ENCODE measurements at regions not wholly inside any gene's neighbourhood (a gene's known extent, or its start where the extent isn't known, plus 50 kb on each side); places are given as distances from the start of the nearest gene placed in this dataset.
A peak's percentile ranks its signal among the peaks of the same experiment; 100 is the strongest.
"Not testable (repeated sequence)": the region's sequence is repeated elsewhere in the genome, so short reads cannot be mapped to it uniquely, and the experiment has no call there.

DNA sequence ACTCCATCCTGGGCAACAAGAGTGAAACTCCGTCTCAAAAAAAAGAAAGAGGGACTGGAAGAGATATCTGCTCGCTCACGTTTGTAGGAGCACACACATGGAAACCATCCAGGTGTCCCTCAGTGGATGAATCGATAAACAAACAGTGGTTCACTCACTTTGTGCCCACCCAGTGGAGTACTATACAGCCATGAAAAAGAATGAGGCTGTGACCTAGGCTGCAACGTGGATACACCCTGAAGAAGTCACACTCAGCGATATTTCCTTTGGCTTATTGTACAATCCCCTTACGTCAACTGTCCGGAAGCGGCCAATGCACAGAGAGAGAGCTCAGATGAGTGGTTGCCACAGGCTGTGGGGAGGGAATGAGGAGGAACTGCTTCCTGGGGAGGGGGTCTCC lies 82.3 kb upstream of the PPP2R3B start:
- Histone ChIP-seq H3K9me3 (ENCODE audit: insufficient read depth, low read depth, low read length) (peaks cover 4% of the 10 kb centered on the region), H3K79me2 (ENCODE audit: insufficient read depth, low read length) (no peaks in the 10 kb centered on the region), H4K20me1 (ENCODE audit: insufficient read depth, low read length) (no peaks in the 10 kb centered on the region), H3K4me3 (ENCODE audit: insufficient read depth, low read depth, low read length) (no peak overlapping the region), H3K27me3 (ENCODE audit: insufficient read depth, low read length) (no peaks in the 10 kb centered on the region), H3K4me1 (ENCODE audit: insufficient read depth, low read length) (no peaks in the 10 kb centered on the region), H3K27ac (ENCODE audit: low read depth, low read length) (no peak overlapping the region), H2AFZ (ENCODE audit: low read depth, low read length) (no peak overlapping the region), H3K4me2 (ENCODE audit: low read length) (no peak overlapping the region), H3K36me3 (ENCODE audit: insufficient read depth, low read length) (no peaks in the 10 kb centered on the region), H3K9ac (ENCODE audit: low read length) (no peak overlapping the region)
- TF ChIP-seq EZH2 (IDR thresholded peaks at IDR 0.05; ENCODE audit: insufficient read depth, low read length) (no peak), CTCF (IDR thresholded peaks at IDR 0.05; ENCODE audit: insufficient read depth, low read depth, low read length) (no peak)
- FAIRE-seq (no peak), DNase-seq (ENCODE audit: low read depth) (no peak)
- peaks cover 11% of the 10 kb centered on the region for H3K9me3 Mint-ChIP-seq (ENCODE audit: unreplicated experiment)
- no peaks in the 10 kb centered on the region for H3K36me3 Mint-ChIP-seq (ENCODE audit: low read depth, unreplicated experiment)
- no peaks in the 10 kb centered on the region for H3K27me3 Mint-ChIP-seq (ENCODE audit: low read depth, unreplicated experiment)
- H3K4me1 Mint-ChIP-seq (ENCODE audit: low read depth, unreplicated experiment) = no peaks in the 10 kb centered on the region
- no peak overlapping the region for H3K4me3 Mint-ChIP-seq (ENCODE audit: unreplicated experiment)
- no peak overlapping the region for H3K27ac Mint-ChIP-seq (ENCODE audit: unreplicated experiment)

GRCh38 chrX:470686-471085 lies 84.0 kb upstream of the PPP2R3B start:
- H3K27me3 ChIP-seq (ENCODE audit: insufficient read depth, low read length) = no peaks in the 10 kb centered on the region
- H3K9me3 ChIP-seq (ENCODE audit: insufficient read depth, low read depth, low read length) = peaks cover 4% of the 10 kb centered on the region
- H3K36me3 Mint-ChIP-seq (ENCODE audit: low read depth, unreplicated experiment) = no peaks in the 10 kb centered on the region
- H3K4me3 Mint-ChIP-seq (ENCODE audit: unreplicated experiment) = no peak overlapping the region
- H2AFZ ChIP-seq (ENCODE audit: low read depth, low read length) = no peak overlapping the region
- no peaks in the 10 kb centered on the region for H3K4me1 ChIP-seq (ENCODE audit: insufficient read depth, low read length)
- no peaks in the 10 kb centered on the region for H3K4me1 Mint-ChIP-seq (ENCODE audit: low read depth, unreplicated experiment)
- no peaks in the 10 kb centered on the region for H3K36me3 ChIP-seq (ENCODE audit: insufficient read depth, low read length)
- H3K79me2 ChIP-seq (ENCODE audit: insufficient read depth, low read length) = no peaks in the 10 kb centered on the region
- DNase-seq (ENCODE audit: low read depth) (no peak), FAIRE-seq (no peak)
- no peak overlapping the region for H3K9ac ChIP-seq (ENCODE audit: low read length)
- no peak overlapping the region for H3K27ac ChIP-seq (ENCODE audit: low read depth, low read length)
- H3K27ac Mint-ChIP-seq (ENCODE audit: unreplicated experiment) = no peak overlapping the region
- no peak overlapping the region for H3K4me2 ChIP-seq (ENCODE audit: low read length)
- TF ChIP-seq CTCF (IDR thresholded peaks at IDR 0.05; ENCODE audit: insufficient read depth, low read depth, low read length) (no peak), EZH2 (IDR thresholded peaks at IDR 0.05; ENCODE audit: insufficient read depth, low read length) (no peak)
- no peaks in the 10 kb centered on the region for H3K27me3 Mint-ChIP-seq (ENCODE audit: low read depth, unreplicated experiment)
- H3K4me3 ChIP-seq (ENCODE audit: insufficient read depth, low read depth, low read length) = no peak overlapping the region
- no peaks in the 10 kb centered on the region for H4K20me1 ChIP-seq (ENCODE audit: insufficient read depth, low read length)
- peaks cover 14% of the 10 kb centered on the region for H3K9me3 Mint-ChIP-seq (ENCODE audit: unreplicated experiment)

DNA sequence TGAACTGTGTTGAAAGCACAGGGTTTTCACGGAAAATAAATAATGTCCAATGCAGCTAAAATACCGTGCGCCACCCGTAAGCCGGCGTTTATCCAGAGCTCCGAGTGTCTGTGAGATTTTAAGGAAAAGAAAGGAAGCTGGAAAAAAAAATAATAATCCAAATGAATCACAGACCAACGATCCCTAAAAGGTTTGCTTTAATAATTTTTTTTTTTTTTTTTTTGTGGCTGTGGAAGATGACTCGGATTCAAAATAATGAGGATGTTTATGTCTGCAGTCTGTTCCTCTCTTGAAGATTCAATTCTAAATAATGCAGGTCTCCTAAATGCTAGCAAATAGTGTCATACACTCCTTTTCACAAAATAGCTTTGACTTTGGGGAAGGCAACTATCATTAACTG lies 84.6 kb upstream of the PPP2R3B start:
- no peak for FAIRE-seq
- Histone ChIP-seq H3K27me3 (ENCODE audit: insufficient read depth, low read length) (no peaks in the 10 kb centered on the region), H4K20me1 (ENCODE audit: insufficient read depth, low read length) (no peaks in the 10 kb centered on the region), H3K4me1 (ENCODE audit: insufficient read depth, low read length) (no peaks in the 10 kb centered on the region), H3K79me2 (ENCODE audit: insufficient read depth, low read length) (no peaks in the 10 kb centered on the region), H3K9me3 (ENCODE audit: insufficient read depth, low read depth, low read length) (peaks cover 4% of the 10 kb centered on the region), H3K27ac (ENCODE audit: low read depth, low read length) (no peak overlapping the region), H3K36me3 (ENCODE audit: insufficient read depth, low read length) (no peaks in the 10 kb centered on the region), H3K4me2 (ENCODE audit: low read length) (peak overlapping the region; percentile 11), H3K4me3 (ENCODE audit: insufficient read depth, low read depth, low read length) (no peak overlapping the region), H2AFZ (ENCODE audit: low read depth, low read length) (no peak overlapping the region), H3K9ac (ENCODE audit: low read length) (no peak overlapping the region)
- TF ChIP-seq EZH2 (IDR thresholded peaks at IDR 0.05; ENCODE audit: insufficient read depth, low read length) (no peak), CTCF (IDR thresholded peaks at IDR 0.05; ENCODE audit: insufficient read depth, low read depth, low read length) (no peak)
- no peaks in the 10 kb centered on the region for H3K4me1 Mint-ChIP-seq (ENCODE audit: low read depth, unreplicated experiment)
- no peaks in the 10 kb centered on the region for H3K27me3 Mint-ChIP-seq (ENCODE audit: low read depth, unreplicated experiment)
- DNase-seq (ENCODE audit: low read depth) = no peak
- no peaks in the 10 kb centered on the region for H3K36me3 Mint-ChIP-seq (ENCODE audit: low read depth, unreplicated experiment)
- no peak overlapping the region for H3K27ac Mint-ChIP-seq (ENCODE audit: unreplicated experiment)
- H3K9me3 Mint-ChIP-seq (ENCODE audit: unreplicated experiment) = peaks cover 20% of the 10 kb centered on the region
- no peak overlapping the region for H3K4me3 Mint-ChIP-seq (ENCODE audit: unreplicated experiment)

DNA sequence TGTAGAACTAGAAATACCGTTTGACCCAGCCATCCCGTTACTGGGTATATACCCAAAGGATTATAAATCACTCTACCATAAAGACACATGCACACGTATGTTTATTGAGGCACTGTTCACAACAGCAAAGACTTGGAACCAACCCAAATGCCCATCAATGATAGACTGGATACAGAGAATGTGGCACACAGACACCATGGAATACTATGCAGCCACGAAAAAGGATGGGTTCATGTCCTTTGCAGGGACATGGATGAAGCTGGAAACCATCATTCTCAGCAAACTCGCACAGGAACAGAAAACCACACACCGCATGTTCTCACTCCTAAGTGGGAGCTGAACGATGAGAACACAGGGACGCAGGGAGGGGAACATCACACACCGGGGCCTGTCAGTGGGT lies 85.6 kb upstream of the PPP2R3B start:
- not testable (repeated sequence) for H3K4me3 ChIP-seq (ENCODE audit: insufficient read depth, low read depth, low read length); H3K4me3 Mint-ChIP-seq (ENCODE audit: unreplicated experiment); H3K27ac ChIP-seq (ENCODE audit: low read depth, low read length); H3K36me3 ChIP-seq (ENCODE audit: insufficient read depth, low read length); H3K36me3 Mint-ChIP-seq (ENCODE audit: low read depth, unreplicated experiment); H3K27me3 ChIP-seq (ENCODE audit: insufficient read depth, low read length); H3K27ac Mint-ChIP-seq (ENCODE audit: unreplicated experiment); H3K9me3 ChIP-seq (ENCODE audit: insufficient read depth, low read depth, low read length); FAIRE-seq; DNase-seq (ENCODE audit: low read depth); H3K79me2 ChIP-seq (ENCODE audit: insufficient read depth, low read length); H3K4me1 Mint-ChIP-seq (ENCODE audit: low read depth, unreplicated experiment); H3K4me1 ChIP-seq (ENCODE audit: insufficient read depth, low read length); H2AFZ ChIP-seq (ENCODE audit: low read depth, low read length); H3K4me2 ChIP-seq (ENCODE audit: low read length); H3K9ac ChIP-seq (ENCODE audit: low read length); H4K20me1 ChIP-seq (ENCODE audit: insufficient read depth, low read length); H3K27me3 Mint-ChIP-seq (ENCODE audit: low read depth, unreplicated experiment)
- peaks cover 22% of the 10 kb centered on the region for H3K9me3 Mint-ChIP-seq (ENCODE audit: unreplicated experiment)

Data from astrocyte (in vitro differentiated cells and primary cell).